ENCODE measurements at regions not wholly inside any gene's neighbourhood (a gene's known extent, or its start where the extent isn't known, plus 50 kb on each side); places are given as distances from the start of the nearest gene placed in this dataset.

GRCh38 chr7:69162931-69163670, 435.2 kb upstream of the AUTS2 start:
- Histone ChIP-seq H2AFZ (replicated peaks; ENCODE audit: low read length, poor library complexity) (no peak overlapping the region), H3K36me3 (ENCODE audit: control insufficient read depth, insufficient read depth, low read length) (no peaks in the 10 kb centered on the region), H3K4me1 (ENCODE audit: control insufficient read depth, insufficient read depth, low read length) (no peaks in the 10 kb centered on the region), H2BK20ac (ENCODE audit: low read depth, low read length) (no peak overlapping the region), H3K56ac (ENCODE audit: extremely low read depth, insufficient read depth, low read length) (no peak overlapping the region), H3K18ac (ENCODE audit: low read depth, low read length) (no peak overlapping the region), H2BK5ac (ENCODE audit: low read depth, low read length, poor library complexity, severe bottlenecking) (no peak overlapping the region), H3K9me3 (ENCODE audit: control insufficient read depth, insufficient read depth, low read length) (peaks cover 5% of the 10 kb centered on the region; the same call in 1 of the 2 replicates), H4K91ac (ENCODE audit: insufficient read depth, low read depth, low read length) (no peak overlapping the region), H3K9me1 (ENCODE audit: insufficient read depth, low read length) (no peaks in the 10 kb centered on the region), H4K20me1 (ENCODE audit: insufficient read depth, low read length) (no peaks in the 10 kb centered on the region), H3K4me3 (ENCODE audit: insufficient read depth, low read depth, low read length) (no peak overlapping the region), H3K27ac (ENCODE audit: insufficient read depth, low read length) (no peak overlapping the region), H3K27me3 (ENCODE audit: control insufficient read depth, insufficient read depth, low read length) (no peaks in the 10 kb centered on the region), H3K4me2 (ENCODE audit: low read depth, low read length) (no peak overlapping the region), H3K23ac (ENCODE audit: low read depth, low read length) (no peak overlapping the region), H2BK15ac (ENCODE audit: low read depth, low read length) (no peak overlapping the region), H2AK5ac (ENCODE audit: low read depth, low read length) (no peak overlapping the region), H3K4ac (ENCODE audit: low read depth, low read length) (no peak overlapping the region), H4K5ac (ENCODE audit: low read depth, low read length) (no peak overlapping the region), H3K14ac (replicated peaks; ENCODE audit: low read depth, low read length) (no peak overlapping the region), H3K79me1 (ENCODE audit: low read depth in 1 of 2, low read length in 2 of 2) (no peaks in the 10 kb centered on the region), H4K8ac (ENCODE audit: low read depth in 2 of 2, low read length in 2 of 2) (no peak overlapping the region), H2AK9ac (replicated peaks; ENCODE audit: low read depth, low read length, poor library complexity) (no peak overlapping the region), H3K9ac (ENCODE audit: low read depth, low read length) (no peak overlapping the region), H2BK120ac (ENCODE audit: low read depth, low read length) (no peak overlapping the region)
- DNase-seq (no peak), ATAC-seq (ENCODE audit: low read depth) (no peak)
- no peak for TF ChIP-seq FOS (IDR thresholded peaks at IDR 0.05; ENCODE audit: low read depth, low read length)
- no peak for TF ChIP-seq RFX5 (IDR thresholded peaks at IDR 0.05; ENCODE audit: low read depth, low read length)
- no peak for TF ChIP-seq ELK1 (IDR thresholded peaks at IDR 0.05; ENCODE audit: borderline replicate concordance, low read depth, low read length)
- no peak for TF ChIP-seq RAD21 (IDR thresholded peaks at IDR 0.05; ENCODE audit: low read length)
- no peak for TF ChIP-seq RCOR1 (IDR thresholded peaks at IDR 0.05; ENCODE audit: insufficient replicate concordance, low read length)
- no peak for TF ChIP-seq MAFK (IDR thresholded peaks at IDR 0.05; ENCODE audit: low read depth, low read length)
- no peak for TF ChIP-seq USF2 (IDR thresholded peaks at IDR 0.05; ENCODE audit: low read depth, low read length)
- TF ChIP-seq SMC3 (IDR thresholded peaks at IDR 0.05; ENCODE audit: low read depth, low read length), result no peak
- no peak for TF ChIP-seq MAZ (IDR thresholded peaks at IDR 0.05; ENCODE audit: borderline replicate concordance, low read depth, low read length)
- TF ChIP-seq MXI1 (IDR thresholded peaks at IDR 0.05; ENCODE audit: borderline replicate concordance, low read depth, low read length), result no peak
- no peak for TF ChIP-seq CTCF (conservative IDR thresholded peaks at IDR 0.05; ENCODE audit: low read depth, low read length)
- TF ChIP-seq NFE2L2 (IDR thresholded peaks at IDR 0.05; ENCODE audit: low read depth, low read length), result no peak
- no peak for TF ChIP-seq CHD1 (IDR thresholded peaks at IDR 0.05; ENCODE audit: low read depth, low read length)
- TF ChIP-seq CEBPB (IDR thresholded peaks at IDR 0.05; ENCODE audit: low read depth, low read length), result no peak
- no peak for TF ChIP-seq POLR2A (IDR thresholded peaks at IDR 0.05; ENCODE audit: low read depth, low read length)
- TF ChIP-seq BHLHE40 (IDR thresholded peaks at IDR 0.05; ENCODE audit: low read depth, low read length), result no peak
- POLR2A ChIA-PET (ENCODE audit: unreplicated experiment), result no interaction called here
- intact Hi-C loops (cut with micrococcal nuclease) (no loop called here), in situ Hi-C loops (cut with MboI; ENCODE audit: low sequenced_read_pairs) (no loop called here), dilution Hi-C loops (cut with HindIII; ENCODE audit: low sequenced_read_pairs, unreplicated experiment) (no loop called here)
- BruUV-seq (replicated peaks), result no TSS peak
- WGBS, 2 experiments (ENCODE audit: extremely low coverage in 2 of 2, insufficient read length in 1 of 2), result no CpG with 5 or more reads among the region's 8 CpGs
- CTCF ChIA-PET, result no interaction called here

Measured in IMR-90 (cell line).